ENCODE measurements at regions not wholly inside any gene's neighbourhood (a gene's known extent, or its start where the extent isn't known, plus 50 kb on each side); places are given as distances from the start of the nearest gene placed in this dataset.
"Not testable (repeated sequence)": the region's sequence is repeated elsewhere in the genome, so short reads cannot be mapped to it uniquely, and the experiment has no call there.

GRCh38 chr1:118440-118839, 333.0 kb downstream of the OR4F29 start:
- TF ChIP-seq POLR2A, CTCF, POLR2AphosphoS5 (IDR thresholded peaks at IDR 0.05): not testable (repeated sequence)

Data from upper lobe of left lung (tissue), 4 donors.